NCI-H1694 treated with DMSO at 0.1 percent for 48 hours (cell line): ENCODE measurements at regions not wholly inside any gene's neighbourhood (a gene's known extent, or its start where the extent isn't known, plus 50 kb on each side); places are given as distances from the start of the nearest gene placed in this dataset.
"Not testable (repeated sequence)": the region's sequence is repeated elsewhere in the genome, so short reads cannot be mapped to it uniquely, and the experiment has no call there.

Source experiments
- DNase-seq: peaks from one replicate; lab custom pipeline; 2025; lab: John Stamatoyannopoulos, UW

DNA sequence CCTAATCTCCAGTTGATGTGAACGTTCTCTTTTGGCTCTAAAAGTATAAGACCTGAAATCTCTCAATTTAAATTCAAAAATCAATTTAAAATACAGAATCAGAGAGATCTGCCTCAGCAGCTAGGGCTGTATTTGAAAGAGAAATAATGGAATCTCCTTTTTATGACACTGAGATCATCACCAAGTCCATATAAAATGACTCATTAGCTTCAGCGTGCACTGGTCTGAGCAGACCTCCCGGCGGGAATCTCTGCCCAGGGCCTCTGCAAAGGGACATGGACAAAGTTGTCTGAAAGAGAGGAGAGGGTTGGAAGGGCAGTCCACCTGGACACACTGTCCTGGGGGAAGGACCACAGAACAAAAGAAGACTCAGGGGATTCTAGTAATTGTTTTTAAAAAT, 855.6 kb downstream of the EFNB2 start:
- DNase-seq, result no peak

DNA sequence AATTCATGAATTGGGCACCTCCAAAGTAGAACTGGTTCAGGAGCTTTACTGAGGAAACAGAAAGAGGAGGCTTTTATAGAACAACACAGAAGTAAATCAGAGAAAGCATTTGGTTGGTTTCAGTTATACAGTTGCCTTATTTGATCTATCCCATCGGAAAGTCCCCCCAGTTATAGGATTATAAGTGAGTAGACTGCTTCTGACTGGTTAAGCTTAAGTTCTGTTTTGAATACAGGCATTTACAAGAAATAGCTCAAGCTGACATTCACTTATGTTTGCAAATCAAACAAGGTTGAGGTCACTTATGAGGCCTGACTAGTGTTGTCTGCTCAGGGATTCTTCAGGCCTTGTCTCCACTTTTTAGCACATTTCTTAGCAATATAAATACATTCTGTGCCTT, 857.4 kb downstream of the EFNB2 start:
- DNase-seq, result no peak

DNA sequence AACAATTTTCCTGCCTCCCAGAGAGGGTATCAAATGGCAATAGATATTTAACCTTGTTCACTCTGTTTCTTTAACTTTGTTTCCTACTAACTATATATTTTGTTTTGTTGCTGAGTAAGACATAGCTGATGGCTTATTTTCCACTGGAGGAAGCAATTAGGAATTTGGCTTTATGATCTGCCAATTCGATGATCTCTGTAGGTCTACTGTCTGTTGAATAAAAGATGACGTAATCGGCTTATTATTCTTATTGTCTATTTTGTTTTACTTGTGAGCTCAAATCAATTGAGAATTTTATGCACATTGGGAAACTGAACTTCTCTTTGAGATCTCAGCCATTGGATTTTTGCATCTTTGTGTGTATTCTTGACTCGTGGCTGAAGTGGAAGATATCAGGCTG, 862.6 kb downstream of the EFNB2 start:
- DNase-seq, result no peak

DNA sequence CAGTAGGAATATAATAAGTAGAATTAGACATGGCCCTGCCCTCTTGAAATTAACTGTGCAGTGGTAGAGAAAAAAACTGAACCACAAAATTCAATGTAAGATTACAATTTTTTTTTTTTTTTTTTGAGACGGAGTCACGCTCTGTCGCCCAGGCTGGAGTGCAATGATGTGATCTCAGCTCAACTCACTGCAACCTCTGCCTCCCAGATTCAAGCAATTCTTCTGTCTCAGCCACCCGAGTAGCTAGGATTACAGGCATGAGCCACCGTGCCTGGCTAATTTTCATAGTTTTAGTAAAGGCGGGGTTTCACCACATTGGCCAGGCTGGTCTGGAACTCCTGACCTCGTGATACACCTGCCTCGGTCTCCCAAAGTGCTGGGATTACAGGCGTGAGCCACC, 864.3 kb downstream of the EFNB2 start:
- DNase-seq, result not testable (repeated sequence)

DNA sequence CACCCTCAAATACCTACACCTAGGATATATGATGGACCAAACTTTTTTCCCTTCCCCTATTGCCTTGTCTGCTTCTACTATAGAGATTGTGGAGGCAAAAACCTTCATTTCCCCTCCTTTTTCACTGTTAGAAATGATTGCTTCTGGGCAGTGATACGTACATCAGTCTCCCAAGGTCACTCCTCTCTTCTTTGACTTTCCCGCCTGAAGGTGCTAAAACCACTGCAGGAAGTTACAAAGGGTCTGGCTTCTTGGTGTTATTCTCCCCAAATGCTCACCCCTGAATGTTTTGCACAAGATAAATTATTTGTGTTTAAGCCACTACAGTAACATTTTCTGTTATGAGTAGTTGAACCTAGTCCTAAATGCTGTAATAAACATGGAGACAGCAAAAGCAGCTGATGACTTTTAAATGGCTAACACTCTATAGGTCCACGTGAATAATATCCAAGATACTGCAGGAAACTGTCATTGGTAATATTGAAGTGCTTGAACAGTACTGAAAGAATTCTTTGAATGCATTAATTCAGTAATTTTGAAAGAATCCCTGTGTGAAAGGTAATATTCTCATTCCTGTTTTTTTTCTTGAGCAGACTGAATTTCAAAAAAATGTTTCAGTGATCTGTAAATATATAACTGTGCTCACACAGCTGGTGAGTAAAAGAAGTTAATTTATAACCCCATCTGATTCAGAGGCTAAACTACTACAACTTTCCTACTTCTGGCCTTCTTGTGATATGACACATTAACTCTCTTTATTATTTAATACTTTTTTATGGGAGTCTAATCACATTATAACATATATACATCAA, 865.1 kb downstream of the EFNB2 start:
- no peak for DNase-seq

DNA sequence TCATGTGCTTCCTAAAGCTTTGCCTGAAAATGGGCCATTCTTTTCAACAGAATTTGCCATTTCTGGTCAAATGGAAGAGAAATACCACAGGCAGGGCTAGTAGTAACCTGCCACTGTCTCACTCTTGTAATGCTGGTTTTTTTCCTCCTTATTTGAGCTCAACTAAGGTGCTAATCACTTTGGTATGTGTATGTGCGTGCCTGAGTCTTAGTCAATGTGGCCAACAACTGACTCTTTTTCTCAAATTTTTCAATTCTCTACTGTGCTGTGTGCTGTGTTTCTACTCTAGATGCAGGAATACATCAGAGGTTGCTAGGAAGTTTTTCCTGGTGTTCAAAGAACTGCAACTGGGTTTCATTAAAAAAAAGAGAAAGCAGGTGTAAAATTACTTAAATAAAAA, 870.2 kb downstream of the EFNB2 start:
- DNase-seq, result no peak

DNA sequence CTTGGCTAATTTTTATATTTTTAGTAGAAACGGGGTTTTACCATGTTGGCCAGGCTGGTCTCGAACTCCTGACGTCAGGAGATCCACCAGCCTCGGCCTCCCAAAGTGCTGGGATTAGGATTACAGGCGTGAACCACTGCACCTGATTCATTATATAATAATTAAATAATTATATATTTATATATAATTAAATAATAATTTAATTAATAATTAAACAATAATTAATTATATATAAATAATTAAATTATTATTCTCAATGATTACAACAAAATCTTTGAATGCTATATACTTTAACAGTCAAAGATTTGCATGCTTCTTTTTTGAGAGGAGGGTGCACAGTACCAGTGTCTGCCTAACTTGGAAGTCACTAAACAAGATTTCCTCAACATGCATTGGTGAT, 872.3 kb downstream of the EFNB2 start:
- DNase-seq, result no peak

DNA sequence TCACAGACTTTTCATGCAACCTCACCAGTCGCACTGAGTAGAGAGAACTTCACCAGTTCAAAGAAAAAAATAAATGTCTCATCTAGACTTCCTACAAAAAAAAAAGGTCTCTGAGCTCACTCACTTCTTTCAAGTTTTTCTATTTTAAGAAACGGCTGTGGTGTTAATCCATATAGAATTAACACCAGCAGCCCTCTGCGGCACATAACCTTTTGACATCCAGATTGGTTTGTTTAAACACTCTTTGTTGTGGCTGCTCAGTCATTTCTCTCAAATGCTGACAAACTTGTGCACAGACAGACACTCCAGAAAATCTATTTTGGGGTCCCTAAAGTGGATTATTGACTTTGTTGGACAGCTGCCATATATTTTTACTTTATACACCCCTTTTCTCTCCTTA, 874.9 kb downstream of the EFNB2 start:
- DNase-seq, result no peak

DNA sequence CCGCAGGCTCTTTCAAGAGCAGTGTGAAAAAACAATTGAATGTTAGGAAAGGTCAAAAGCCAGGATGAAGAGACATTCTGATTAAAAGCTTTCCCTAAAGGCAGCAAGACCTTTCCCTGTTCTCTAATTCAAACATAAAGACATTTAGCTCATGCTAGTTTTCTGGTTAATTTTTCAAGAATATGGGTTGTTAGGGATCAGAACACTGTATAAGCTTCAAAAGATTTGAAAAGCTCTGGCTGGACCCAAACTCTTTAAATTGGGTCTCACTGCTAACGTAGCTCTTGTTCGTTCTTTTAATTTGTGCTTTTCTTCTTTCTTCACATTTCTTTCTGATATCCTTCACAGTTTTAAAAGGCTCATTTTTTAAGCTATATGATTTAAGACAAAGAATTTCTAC, 877.0 kb downstream of the EFNB2 start:
- DNase-seq, result no peak

DNA sequence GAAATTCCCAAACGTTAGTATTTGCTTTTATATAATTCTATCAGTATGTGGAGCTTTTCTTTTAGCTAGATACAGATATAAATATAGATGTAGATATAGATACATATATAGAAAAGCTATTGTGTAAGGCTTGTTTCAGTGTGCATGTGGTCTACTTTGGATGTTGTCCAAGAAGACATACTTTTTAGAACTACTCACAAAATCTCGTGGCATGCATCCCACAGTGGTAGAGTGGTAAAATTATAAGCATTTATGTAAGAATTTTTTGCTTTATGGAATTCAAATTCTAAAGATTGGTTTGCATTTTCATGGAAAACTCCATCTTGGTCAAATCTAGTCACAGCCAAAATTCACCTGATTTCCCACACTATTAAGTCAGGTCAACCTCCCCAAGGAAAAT, 880.4 kb downstream of the EFNB2 start:
- no peak for DNase-seq

DNA sequence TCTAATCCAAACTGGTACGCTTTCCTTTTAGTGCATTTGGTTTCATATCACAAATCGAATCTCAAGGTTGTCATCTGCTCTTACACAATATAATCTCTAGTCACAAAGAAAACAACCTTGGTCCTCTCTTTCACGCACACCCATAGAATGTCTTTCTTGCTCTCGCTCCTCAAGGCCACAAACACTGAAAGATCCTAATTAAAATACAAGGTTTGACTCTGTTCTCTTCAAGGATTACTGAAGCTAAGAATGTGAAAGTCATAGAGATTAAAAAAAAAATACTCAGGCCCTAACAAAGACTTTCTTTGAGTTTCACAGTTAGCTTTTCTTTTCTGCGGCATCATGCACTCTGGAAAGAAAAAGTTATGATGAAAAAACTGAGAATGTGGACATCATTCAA, 891.5 kb downstream of the EFNB2 start:
- no peak for DNase-seq

DNA sequence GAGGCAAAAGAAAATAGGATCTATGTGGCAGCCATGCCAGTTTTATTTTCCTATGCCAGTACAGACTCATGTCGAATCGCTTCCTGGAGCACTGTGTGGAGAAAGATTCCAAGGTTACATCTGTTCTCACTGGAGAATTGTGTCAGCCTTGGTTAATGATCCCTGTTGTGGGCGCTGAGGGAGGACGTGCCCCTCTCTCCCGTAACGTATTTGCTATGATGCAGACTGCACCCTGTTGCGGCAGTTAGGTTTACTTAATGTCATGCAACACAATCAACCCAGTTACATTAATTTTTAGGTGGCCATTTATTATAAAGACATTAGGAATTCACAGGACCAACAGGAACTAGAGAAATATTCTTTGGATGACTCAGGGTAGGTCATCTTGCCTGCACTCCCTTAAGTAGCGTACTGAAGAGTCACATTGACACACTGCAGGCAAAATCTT, 892.9 kb downstream of the EFNB2 start:
- DNase-seq, result no peak

DNA sequence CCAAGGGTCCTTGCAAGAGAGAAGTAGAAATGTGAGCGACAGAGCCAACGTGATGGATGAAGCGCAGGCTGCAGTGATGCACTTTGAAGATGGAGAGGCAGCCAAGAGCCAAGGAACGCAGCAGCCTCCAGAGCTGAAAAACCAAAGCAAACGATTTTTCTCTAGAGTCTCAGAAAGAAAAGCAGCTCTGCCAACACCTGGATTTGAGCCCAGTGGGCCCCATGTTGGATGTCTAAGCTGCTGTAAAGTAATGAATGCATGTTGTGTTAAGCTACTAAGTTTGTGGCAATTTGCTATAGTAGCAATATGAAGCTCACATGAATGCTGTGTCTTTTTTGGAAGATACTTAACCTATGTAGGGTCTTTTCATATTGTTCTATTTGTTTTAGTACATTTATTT, 894.3 kb downstream of the EFNB2 start:
- DNase-seq, result no peak

DNA sequence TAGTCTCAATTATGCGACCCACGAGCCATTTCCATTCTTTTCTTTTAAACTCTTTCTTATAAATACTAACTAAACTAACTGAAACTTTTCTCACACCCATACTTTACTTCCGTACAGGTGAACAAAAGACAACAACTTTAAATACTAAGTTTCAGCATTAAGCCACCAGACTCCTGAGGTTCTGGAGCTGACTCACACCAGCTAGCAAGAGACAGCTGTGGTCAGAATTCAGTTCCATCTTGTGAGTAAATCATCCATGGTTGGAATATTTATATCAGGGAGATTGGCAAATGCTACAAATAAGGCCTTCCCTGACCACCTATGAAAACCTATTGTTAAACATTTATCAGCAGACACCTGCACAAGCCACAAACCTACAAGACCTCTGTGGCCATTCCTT, 897.0 kb downstream of the EFNB2 start:
- no peak for DNase-seq

DNA sequence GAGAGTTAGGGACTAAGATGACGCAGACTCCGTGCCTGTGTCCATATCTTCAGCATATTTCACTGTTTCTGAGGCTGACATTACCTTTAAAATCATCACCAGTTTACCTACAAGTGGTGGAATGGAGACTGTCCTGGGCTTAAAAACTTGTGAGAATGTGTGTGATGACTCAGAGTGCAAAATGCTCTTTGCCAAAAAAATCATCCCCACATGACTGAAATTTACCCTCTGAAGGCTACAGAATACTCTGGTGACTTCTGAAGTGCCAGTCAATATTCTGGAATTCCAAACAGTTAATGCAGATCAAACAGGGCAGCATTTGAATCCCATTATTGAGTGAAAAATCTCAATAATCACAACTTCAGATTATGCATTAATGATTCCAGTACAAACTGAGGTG, 901.4 kb downstream of the EFNB2 start:
- no peak for DNase-seq

DNA sequence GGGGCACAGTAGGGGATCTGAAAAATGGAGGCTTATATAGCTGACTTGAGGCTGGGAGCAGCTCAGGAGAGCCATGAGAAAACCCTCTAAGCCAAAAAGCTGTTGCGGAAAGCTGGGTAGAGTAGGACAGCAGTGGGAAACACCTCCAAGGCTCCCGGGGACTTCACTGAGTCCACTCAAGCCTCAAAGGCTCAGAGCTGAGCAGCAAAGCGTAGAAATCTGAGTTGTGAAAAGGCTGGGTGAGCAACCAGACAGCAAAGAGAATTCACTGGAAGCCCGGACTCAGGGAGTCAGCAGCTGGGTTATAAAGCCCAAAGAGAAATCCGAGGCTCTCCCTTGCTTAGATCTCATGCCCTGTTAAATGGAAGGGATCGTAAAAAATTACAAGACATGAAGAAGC, 905.0 kb downstream of the EFNB2 start:
- DNase-seq, result no peak

DNA sequence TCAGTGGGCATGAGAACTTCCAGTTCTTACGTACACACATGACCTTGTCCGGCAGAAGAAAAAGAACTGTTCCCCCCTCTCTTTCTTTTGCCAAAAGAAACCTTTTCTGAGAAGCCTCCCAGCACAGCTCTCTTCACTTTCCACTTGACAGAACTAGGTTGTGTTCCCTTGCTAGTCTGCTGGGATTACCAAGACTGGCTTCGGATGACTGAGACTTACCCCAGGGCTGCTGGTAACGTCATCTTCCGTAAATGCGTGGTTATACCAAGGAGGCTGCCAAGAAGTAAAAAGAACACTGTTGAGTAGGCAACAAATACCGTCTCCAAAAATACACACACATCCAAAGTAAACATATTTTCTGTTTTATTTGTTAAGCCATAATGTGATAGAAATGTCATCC, 908.2 kb downstream of the EFNB2 start:
- DNase-seq, result no peak

DNA sequence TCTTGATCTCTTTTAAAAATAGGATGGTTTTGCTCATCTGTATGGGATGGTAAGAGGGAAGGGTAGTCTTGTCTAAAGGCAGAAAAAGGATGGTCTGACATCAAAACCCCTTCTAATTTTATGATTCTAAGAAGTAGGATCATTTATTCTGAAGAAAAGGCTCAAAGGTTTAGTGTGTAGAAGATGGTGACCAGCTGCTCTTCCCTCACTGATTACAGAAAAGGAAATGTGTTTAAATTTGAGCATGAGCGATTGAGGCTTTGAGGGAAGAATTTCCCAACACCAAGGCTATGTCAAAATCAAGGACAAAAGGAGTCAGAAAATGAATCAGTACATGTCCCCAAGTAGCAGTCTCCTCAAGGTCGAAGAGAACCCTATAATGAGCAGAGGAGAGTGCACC, 909.8 kb downstream of the EFNB2 start:
- no peak for DNase-seq

DNA sequence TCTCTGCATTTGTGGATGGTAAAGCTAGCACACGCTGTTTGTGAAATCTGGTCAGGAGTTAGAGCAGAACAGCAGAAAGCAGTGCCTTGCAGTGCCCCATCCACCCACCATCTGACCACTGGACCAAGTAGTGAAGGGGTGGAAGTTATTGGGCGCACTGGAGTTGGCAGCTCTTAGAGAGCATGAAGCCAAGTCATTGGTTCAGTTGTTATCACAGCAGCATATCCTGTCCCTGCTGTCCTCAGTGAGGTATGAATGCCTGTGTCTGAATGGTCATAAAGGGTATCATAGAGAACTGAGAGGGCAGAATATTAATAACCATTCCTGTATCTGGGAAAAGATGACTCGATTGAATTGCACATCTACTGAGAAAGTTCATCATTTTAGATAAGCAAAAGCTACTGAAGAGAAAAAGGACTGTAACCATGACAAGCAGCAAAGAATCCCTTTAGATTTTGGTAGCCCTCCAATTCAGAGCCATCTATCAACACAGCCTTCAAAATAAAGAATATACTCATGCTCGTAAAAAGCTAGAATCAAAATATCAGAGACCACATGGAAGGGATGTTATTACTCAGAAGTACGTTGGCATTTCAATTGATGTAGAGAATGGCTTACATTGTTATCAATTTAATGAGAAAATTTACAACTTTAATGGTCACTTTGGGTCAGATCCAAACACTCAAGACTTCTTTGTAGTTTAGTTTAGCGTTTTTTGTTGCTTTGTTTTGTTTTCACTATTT, 919.0 kb downstream of the EFNB2 start:
- no peak for DNase-seq

DNA sequence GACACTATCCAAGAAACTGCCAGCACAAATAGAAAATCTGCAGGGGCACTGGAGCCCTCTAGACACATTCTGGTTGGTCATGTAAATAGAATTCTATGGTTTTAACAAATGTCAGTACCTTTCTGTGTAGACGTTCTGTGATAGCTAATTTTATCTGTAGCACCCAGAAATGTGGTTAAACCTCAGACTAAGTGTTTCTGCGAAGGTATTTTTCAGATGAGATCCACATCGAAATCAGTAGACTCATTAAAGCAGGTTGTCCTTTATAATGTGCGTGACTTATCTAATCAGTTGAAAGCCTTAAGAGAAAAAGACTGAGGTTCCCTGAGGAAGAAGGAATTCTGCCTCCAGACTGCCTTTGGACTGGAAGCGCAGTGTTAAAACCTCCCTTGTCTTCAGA, 922.9 kb downstream of the EFNB2 start:
- DNase-seq, result no peak

DNA sequence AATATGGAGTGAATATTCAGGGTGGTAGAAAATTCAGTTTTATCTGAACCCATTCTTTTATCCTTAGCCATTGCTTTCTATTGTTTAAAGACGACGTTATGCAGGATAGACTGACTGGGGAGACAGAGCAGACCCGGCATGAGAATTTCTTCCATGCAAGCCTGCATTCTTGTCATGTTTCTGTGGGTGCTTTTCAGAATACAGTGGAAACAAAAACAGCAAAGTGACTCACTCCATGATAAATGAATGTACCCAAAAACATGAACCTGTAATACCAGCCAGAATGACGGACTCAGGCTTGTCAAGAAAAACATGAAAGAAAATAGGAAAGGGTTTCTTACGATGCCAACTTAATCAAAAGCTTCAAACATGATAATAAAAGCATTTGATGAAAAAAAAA, 924.0 kb downstream of the EFNB2 start:
- no peak for DNase-seq

DNA sequence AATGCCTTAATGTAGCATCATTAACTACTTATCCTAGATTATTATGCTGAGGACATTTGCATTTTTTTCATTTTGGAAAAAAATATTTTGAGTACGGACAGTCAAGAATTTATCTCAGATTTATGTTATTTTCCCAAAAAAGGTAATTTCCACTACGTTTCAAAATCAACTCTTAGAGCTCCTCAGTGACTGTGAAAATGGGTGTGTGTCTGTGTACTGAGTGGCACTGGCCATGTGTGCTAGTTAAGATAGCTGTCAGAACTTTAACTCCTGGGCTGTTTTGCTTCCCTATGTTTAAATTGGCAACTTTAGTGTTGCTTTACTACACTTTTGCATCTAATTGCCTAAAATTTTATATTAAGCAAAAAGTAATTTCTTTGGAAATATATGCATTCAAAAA, 927.4 kb downstream of the EFNB2 start:
- no peak for DNase-seq

DNA sequence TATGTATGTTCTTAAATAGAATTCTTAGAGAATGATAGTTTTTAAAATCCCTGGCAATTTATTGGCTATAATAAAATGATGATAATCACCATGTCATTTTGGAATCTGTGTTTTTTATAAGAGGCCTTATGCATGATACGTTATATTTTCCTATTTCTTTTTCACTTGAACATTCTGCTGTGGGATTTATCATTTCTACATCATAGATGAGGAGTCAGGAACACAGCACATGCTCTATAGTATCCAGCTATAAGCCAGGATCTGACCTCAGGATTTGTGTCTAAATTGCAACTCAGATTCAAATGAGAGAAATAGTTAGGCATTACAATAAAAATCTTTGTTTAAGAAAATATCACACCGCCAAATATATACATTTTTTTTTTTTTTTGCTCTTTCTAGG, 928.0 kb downstream of the EFNB2 start:
- DNase-seq, result no peak

DNA sequence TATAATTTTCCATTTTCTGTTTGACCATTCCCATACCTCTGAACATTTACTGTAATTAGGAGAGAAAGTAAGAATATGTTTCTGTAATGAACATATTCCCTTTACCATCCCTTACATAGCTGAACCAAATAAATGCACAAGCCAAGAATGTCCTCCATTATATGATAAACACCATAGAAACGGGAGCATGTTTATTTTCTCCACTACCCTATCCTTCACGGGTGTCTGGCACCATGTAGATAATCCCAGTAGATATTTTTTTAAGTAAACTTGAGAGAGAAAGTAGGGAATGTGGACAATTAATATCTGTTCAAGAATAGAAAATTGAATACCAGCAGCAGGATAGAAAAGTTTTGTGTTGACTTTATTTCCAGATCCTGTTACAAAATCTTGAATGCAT, 928.4 kb downstream of the EFNB2 start:
- DNase-seq, result no peak
